ENCODE measurements at regions not wholly inside any gene's neighbourhood (a gene's known extent, or its start where the extent isn't known, plus 50 kb on each side); places are given as distances from the start of the nearest gene placed in this dataset.

- H3K79me2 ChIP-seq (replicated peaks; ENCODE audit: insufficient read depth), result no peaks in the 10 kb centered on the region
- no peak for ATAC-seq
- H2AFZ ChIP-seq, result no peak overlapping the region
- Mint-ChIP-seq H3K36me3 (ENCODE audit: low read depth) (peaks cover 47% of the 10 kb centered on the region), H3K27ac (no peak overlapping the region), H3K9me3 (peaks cover 98% of the 10 kb centered on the region), H3K4me1 (no peaks in the 10 kb centered on the region), H3K4me3 (no peak overlapping the region), H3K27me3 (ENCODE audit: insufficient read depth, low read depth, poor library complexity) (peaks cover under 1% of the 10 kb centered on the region)
- H3K27ac ChIP-seq (ENCODE audit: low read depth), result no peak overlapping the region
- no peaks in the 10 kb centered on the region for H3K9me2 ChIP-seq (ENCODE audit: insufficient read depth)
- TF ChIP-seq, protein P1, sequence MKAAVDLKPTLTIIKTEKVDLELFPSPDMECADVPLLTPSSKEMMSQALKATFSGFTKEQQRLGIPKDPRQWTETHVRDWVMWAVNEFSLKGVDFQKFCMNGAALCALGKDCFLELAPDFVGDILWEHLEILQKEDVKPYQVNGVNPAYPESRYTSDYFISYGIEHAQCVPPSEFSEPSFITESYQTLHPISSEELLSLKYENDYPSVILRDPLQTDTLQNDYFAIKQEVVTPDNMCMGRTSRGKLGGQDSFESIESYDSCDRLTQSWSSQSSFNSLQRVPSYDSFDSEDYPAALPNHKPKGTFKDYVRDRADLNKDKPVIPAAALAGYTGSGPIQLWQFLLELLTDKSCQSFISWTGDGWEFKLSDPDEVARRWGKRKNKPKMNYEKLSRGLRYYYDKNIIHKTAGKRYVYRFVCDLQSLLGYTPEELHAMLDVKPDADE (IDR thresholded peaks at IDR 0.05), result no peak
- TF ChIP-seq, protein P2, sequence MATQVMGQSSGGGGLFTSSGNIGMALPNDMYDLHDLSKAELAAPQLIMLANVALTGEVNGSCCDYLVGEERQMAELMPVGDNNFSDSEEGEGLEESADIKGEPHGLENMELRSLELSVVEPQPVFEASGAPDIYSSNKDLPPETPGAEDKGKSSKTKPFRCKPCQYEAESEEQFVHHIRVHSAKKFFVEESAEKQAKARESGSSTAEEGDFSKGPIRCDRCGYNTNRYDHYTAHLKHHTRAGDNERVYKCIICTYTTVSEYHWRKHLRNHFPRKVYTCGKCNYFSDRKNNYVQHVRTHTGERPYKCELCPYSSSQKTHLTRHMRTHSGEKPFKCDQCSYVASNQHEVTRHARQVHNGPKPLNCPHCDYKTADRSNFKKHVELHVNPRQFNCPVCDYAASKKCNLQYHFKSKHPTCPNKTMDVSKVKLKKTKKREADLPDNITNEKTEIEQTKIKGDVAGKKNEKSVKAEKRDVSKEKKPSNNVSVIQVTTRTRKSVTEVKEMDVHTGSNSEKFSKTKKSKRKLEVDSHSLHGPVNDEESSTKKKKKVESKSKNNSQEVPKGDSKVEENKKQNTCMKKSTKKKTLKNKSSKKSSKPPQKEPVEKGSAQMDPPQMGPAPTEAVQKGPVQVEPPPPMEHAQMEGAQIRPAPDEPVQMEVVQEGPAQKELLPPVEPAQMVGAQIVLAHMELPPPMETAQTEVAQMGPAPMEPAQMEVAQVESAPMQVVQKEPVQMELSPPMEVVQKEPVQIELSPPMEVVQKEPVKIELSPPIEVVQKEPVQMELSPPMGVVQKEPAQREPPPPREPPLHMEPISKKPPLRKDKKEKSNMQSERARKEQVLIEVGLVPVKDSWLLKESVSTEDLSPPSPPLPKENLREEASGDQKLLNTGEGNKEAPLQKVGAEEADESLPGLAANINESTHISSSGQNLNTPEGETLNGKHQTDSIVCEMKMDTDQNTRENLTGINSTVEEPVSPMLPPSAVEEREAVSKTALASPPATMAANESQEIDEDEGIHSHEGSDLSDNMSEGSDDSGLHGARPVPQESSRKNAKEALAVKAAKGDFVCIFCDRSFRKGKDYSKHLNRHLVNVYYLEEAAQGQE (IDR thresholded peaks at IDR 0.05; ENCODE audit: unreplicated experiment), result no peak
- TF ChIP-seq, protein P3, sequence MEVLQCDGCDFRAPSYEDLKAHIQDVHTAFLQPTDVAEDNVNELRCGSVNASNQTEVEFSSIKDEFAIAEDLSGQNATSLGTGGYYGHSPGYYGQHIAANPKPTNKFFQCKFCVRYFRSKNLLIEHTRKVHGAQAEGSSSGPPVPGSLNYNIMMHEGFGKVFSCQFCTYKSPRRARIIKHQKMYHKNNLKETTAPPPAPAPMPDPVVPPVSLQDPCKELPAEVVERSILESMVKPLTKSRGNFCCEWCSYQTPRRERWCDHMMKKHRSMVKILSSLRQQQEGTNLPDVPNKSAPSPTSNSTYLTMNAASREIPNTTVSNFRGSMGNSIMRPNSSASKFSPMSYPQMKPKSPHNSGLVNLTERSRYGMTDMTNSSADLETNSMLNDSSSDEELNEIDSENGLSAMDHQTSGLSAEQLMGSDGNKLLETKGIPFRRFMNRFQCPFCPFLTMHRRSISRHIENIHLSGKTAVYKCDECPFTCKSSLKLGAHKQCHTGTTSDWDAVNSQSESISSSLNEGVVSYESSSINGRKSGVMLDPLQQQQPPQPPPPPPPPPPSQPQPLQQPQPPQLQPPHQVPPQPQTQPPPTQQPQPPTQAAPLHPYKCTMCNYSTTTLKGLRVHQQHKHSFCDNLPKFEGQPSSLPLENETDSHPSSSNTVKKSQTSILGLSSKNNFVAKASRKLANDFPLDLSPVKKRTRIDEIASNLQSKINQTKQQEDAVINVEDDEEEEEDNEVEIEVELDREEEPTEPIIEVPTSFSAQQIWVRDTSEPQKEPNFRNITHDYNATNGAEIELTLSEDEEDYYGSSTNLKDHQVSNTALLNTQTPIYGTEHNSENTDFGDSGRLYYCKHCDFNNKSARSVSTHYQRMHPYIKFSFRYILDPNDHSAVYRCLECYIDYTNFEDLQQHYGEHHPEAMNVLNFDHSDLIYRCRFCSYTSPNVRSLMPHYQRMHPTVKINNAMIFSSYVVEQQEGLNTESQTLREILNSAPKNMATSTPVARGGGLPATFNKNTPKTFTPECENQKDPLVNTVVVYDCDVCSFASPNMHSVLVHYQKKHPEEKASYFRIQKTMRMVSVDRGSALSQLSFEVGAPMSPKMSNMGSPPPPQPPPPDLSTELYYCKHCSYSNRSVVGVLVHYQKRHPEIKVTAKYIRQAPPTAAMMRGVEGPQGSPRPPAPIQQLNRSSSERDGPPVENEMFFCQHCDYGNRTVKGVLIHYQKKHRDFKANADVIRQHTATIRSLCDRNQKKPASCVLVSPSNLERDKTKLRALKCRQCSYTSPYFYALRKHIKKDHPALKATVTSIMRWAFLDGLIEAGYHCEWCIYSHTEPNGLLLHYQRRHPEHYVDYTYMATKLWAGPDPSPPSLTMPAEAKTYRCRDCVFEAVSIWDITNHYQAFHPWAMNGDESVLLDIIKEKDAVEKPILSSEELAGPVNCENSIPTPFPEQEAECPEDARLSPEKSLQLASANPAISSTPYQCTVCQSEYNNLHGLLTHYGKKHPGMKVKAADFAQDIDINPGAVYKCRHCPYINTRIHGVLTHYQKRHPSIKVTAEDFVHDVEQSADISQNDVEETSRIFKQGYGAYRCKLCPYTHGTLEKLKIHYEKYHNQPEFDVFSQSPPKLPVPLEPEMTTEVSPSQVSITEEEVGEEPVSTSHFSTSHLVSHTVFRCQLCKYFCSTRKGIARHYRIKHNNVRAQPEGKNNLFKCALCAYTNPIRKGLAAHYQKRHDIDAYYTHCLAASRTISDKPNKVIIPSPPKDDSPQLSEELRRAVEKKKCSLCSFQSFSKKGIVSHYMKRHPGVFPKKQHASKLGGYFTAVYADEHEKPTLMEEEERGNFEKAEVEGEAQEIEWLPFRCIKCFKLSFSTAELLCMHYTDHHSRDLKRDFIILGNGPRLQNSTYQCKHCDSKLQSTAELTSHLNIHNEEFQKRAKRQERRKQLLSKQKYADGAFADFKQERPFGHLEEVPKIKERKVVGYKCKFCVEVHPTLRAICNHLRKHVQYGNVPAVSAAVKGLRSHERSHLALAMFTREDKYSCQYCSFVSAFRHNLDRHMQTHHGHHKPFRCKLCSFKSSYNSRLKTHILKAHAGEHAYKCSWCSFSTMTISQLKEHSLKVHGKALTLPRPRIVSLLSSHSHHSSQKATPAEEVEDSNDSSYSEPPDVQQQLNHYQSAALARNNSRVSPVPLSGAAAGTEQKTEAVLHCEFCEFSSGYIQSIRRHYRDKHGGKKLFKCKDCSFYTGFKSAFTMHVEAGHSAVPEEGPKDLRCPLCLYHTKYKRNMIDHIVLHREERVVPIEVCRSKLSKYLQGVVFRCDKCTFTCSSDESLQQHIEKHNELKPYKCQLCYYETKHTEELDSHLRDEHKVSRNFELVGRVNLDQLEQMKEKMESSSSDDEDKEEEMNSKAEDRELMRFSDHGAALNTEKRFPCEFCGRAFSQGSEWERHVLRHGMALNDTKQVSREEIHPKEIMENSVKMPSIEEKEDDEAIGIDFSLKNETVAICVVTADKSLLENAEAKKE (CRISPR knock-in tag; IDR thresholded peaks at IDR 0.05), result no peak
- TF ChIP-seq ZNF114 (CRISPR knock-in tag; IDR thresholded peaks at IDR 0.05) (no peak), NANOG (IDR thresholded peaks at IDR 0.05; ENCODE audit: borderline replicate concordance) (no peak)
- H3K4me3 ChIP-seq, result no peak overlapping the region
- DNase-seq (ENCODE audit: low spot score), result no peak
- H4K20me1 ChIP-seq (replicated peaks; ENCODE audit: insufficient read depth), result no peaks in the 10 kb centered on the region
- H3F3A ChIP-seq (replicated peaks; ENCODE audit: low read depth), result no peaks in the 10 kb centered on the region
- H3K36me3 ChIP-seq (ENCODE audit: insufficient read depth), result no peaks in the 10 kb centered on the region; the same call in 1 of the 2 replicates
- no peak overlapping the region for H3K4me2 ChIP-seq
- H3K27me3 ChIP-seq (ENCODE audit: insufficient read depth), result no peaks in the 10 kb centered on the region
- no peaks in the 10 kb centered on the region for H3K4me1 ChIP-seq (ENCODE audit: insufficient read depth)
Observed at GRCh38 chr12:126268222-126268621, 1203.0 kb downstream of the AACS start.
